HEK293 (cell line): ENCODE measurements at regions not wholly inside any gene's neighbourhood (a gene's known extent, or its start where the extent isn't known, plus 50 kb on each side); places are given as distances from the start of the nearest gene placed in this dataset.

ENCODE experiments used
- CTCF ChIA-PET: fragments of 350-600 bp; formaldehyde crosslinking; extraction: SDS; loops from one replicate; lab custom pipeline; 2021; ENCODE audit warnings: antibody characterized with exemption; lab: Yijun Ruan, JAX
- POLR2A ChIA-PET: fragments of 300-600 bp; formaldehyde crosslinking; extraction: SDS; loops from one replicate; lab custom pipeline; 2020; ENCODE audit warnings: antibody characterized with exemption, inconsistent platforms; lab: Yijun Ruan, JAX
- H3K27ac ChIP-seq: fragments of 200-500 bp; sonication (Bioruptor generic); 2 replicates; pipeline ENCODE4 v1.5.1; 2014; ENCODE audit warnings: low read depth, low read length, control low read depth, inconsistent platforms; ENCODE audit errors: extremely low read depth
- H3K36me3 ChIP-seq, 2 experiments: fragments of 200-500 bp in 1 of 2; sonication (Bioruptor generic) in 1 of 2; 1 replicate in 1 of 2; 2 replicates in 1 of 2; pipeline ENCODE4 v1.5.1; 2014 to 2017; ENCODE audit warnings: inconsistent platforms in 2 of 2, low read length in 2 of 2; ENCODE audit not compliant: control insufficient read depth in 2 of 2, insufficient read depth in 1 of 2
- H3K4me1 ChIP-seq: fragments of 200-500 bp; sonication (Bioruptor generic); 2 replicates; pipeline ENCODE4 v1.5.1; 2014; ENCODE audit warnings: mild to moderate bottlenecking, low read length, inconsistent platforms; ENCODE audit not compliant: control insufficient read depth, insufficient read depth
- H3K4me3 ChIP-seq: 2 replicates; pipeline ENCODE4 v1.5.1; 2011; ENCODE audit warnings: low read depth, mild to moderate bottlenecking, control low read depth, low read length, moderate library complexity
- H3K9me3 ChIP-seq: fragments of 200-500 bp; sonication (Bioruptor generic); 2 replicates; pipeline ENCODE4 v1.5.1; 2014; ENCODE audit warnings: low read depth, low read length, inconsistent platforms; ENCODE audit not compliant: control insufficient read depth, insufficient read depth
- GLI4 ChIP-seq: fragments of 450-650 bp; formaldehyde crosslinking; IDR thresholded peaks from 2 replicates; pipeline ENCODE4 v1.5.1; 2016; ENCODE audit warnings: missing biosample characterization, missing genetic modification characterization
- HOXD13 ChIP-seq: sonication (generic); formaldehyde crosslinking; IDR thresholded peaks from 2 replicates; pipeline ENCODE4 v1.8.0; 2022; ENCODE audit warnings: missing genetic modification reagents, borderline replicate concordance
- KLF7 ChIP-seq: fragments of 450-650 bp; formaldehyde crosslinking; IDR thresholded peaks from 2 replicates; pipeline ENCODE4 v1.5.1; 2016; ENCODE audit warnings: missing biosample characterization, missing genetic modification characterization, borderline replicate concordance
- MEIS1 ChIP-seq: sonication (generic); formaldehyde crosslinking; IDR thresholded peaks from 2 replicates; pipeline ENCODE4 v1.8.1; 2022; ENCODE audit warnings: missing genetic modification reagents, mild to moderate bottlenecking, borderline replicate concordance
- PRDM1 ChIP-seq: fragments of 450-650 bp; formaldehyde crosslinking; IDR thresholded peaks from 2 replicates; pipeline ENCODE4; 2016; ENCODE audit warnings: missing biosample characterization, missing genetic modification characterization
- TSHZ1 ChIP-seq: fragments of 450-650 bp; formaldehyde crosslinking; IDR thresholded peaks from 2 replicates; pipeline ENCODE4 v1.5.1; 2016; ENCODE audit warnings: missing biosample characterization, missing genetic modification characterization, borderline replicate concordance
- YY1 ChIP-seq: fragments of 450-650 bp; formaldehyde crosslinking; IDR thresholded peaks from 2 replicates; pipeline ENCODE4 v1.5.1; 2018; ENCODE audit warnings: missing biosample characterization, missing genetic modification characterization
- ZBTB1 ChIP-seq: fragments of 450-650 bp; formaldehyde crosslinking; IDR thresholded peaks from 2 replicates; pipeline ENCODE4 v1.5.1; 2016; ENCODE audit warnings: missing biosample characterization, missing genetic modification characterization
- ZNF133 ChIP-seq: fragments of 450-650 bp; formaldehyde crosslinking; IDR thresholded peaks from 2 replicates; pipeline ENCODE4 v1.5.1; 2016; ENCODE audit warnings: missing biosample characterization, missing genetic modification characterization
- ZNF18 ChIP-seq: fragments of 450-650 bp; formaldehyde crosslinking; IDR thresholded peaks from 2 replicates; pipeline ENCODE4 v1.5.1; 2016; ENCODE audit warnings: missing biosample characterization, missing genetic modification characterization
- ZNF2 ChIP-seq: fragments of 450-650 bp; formaldehyde crosslinking; IDR thresholded peaks from 2 replicates; pipeline ENCODE4 v1.5.1; 2016; ENCODE audit warnings: missing biosample characterization, missing genetic modification characterization
- ZNF24 ChIP-seq: fragments of 450-650 bp; formaldehyde crosslinking; IDR thresholded peaks from 2 replicates; pipeline ENCODE4 v1.5.1; 2016; ENCODE audit warnings: missing biosample characterization, missing genetic modification characterization
- ZNF266 ChIP-seq: fragments of 450-650 bp; formaldehyde crosslinking; IDR thresholded peaks from 2 replicates; pipeline ENCODE4 v1.5.1; 2016; ENCODE audit warnings: missing biosample characterization, missing genetic modification characterization, low read depth
- ZNF37A ChIP-seq: fragments of 450-650 bp; IDR thresholded peaks from 2 replicates; pipeline ENCODE4 v1.5.1; 2018; ENCODE audit warnings: missing biosample characterization, missing genetic modification characterization
- ZNF433 ChIP-seq: fragments of 450-650 bp; formaldehyde crosslinking; IDR thresholded peaks from 2 replicates; pipeline ENCODE4 v1.5.1; 2016; ENCODE audit warnings: missing biosample characterization, missing genetic modification characterization, low read depth
- ZNF518A ChIP-seq: fragments of 450-650 bp; formaldehyde crosslinking; conservative IDR thresholded peaks from 2 replicates; pipeline ENCODE4 v1.5.1; 2016; ENCODE audit warnings: low read depth, missing biosample characterization, missing genetic modification characterization
- ZNF558 ChIP-seq: fragments of 450-650 bp; formaldehyde crosslinking; IDR thresholded peaks from 2 replicates; pipeline ENCODE4 v1.5.1; 2016; ENCODE audit warnings: missing biosample characterization, missing genetic modification characterization
- ZNF670 ChIP-seq: fragments of 450-650 bp; formaldehyde crosslinking; IDR thresholded peaks from 2 replicates; pipeline ENCODE4 v1.5.1; 2016; ENCODE audit warnings: missing biosample characterization, missing genetic modification characterization, low read depth
- ZNF785 ChIP-seq: fragments of 450-650 bp; formaldehyde crosslinking; IDR thresholded peaks from 2 replicates; pipeline ENCODE4 v1.5.1; 2016; ENCODE audit warnings: missing biosample characterization, missing genetic modification characterization
- ZNF791 ChIP-seq: fragments of 450-650 bp; formaldehyde crosslinking; IDR thresholded peaks from 2 replicates; pipeline ENCODE4 v1.5.1; 2016; ENCODE audit warnings: missing biosample characterization, missing genetic modification characterization
- ZNF792 ChIP-seq: fragments of 450-650 bp; formaldehyde crosslinking; IDR thresholded peaks from 2 replicates; pipeline ENCODE4 v1.5.1; 2016; ENCODE audit warnings: missing biosample characterization, missing genetic modification characterization

GRCh38 chr4:159503236-159504008 lies 400.5 kb downstream of the RAPGEF2 start:
- Histone ChIP-seq H3K4me1 (no peaks in the 10 kb centered on the region), H3K4me3 (no peak overlapping the region)
- CTCF ChIA-PET, result no interaction called here
- TF ChIP-seq ZNF785 (tag by site-specific recombination), result no peak
- no peak for TF ChIP-seq ZNF791 (tag by site-specific recombination)
- no peak for TF ChIP-seq ZNF433
- TF ChIP-seq ZNF670 (tag by site-specific recombination), result no peak
- TF ChIP-seq PRDM1 (tag by site-specific recombination), result no peak
- no peak for TF ChIP-seq ZNF133
- no peak for TF ChIP-seq ZNF24 (tag by site-specific recombination)
- no peak for TF ChIP-seq ZNF266 (tag by site-specific recombination)
- TF ChIP-seq ZNF37A (tag by site-specific recombination), result no peak
- TF ChIP-seq KLF7, result no peak
- TF ChIP-seq, all 188 proteins: peak for 0
- Histone ChIP-seq H3K36me3 (no peaks in the 10 kb centered on the region), H3K9me3 (no peaks in the 10 kb centered on the region), H3K27ac (no peak overlapping the region)
- POLR2A ChIA-PET, result no interaction called here

- H3K9me3 ChIP-seq, result no peaks in the 10 kb centered on the region
- H3K4me1 ChIP-seq, result no peaks in the 10 kb centered on the region
- H3K4me3 ChIP-seq, result no peak overlapping the region
- ChIA-PET POLR2A (no interaction called here), CTCF (no interaction called here)
- no peaks in the 10 kb centered on the region for H3K36me3 ChIP-seq
- TF ChIP-seq ZNF2 (tag by site-specific recombination) (no peak), ZNF433 (no peak), TSHZ1 (tag by site-specific recombination) (no peak), ZBTB1 (tag by site-specific recombination) (no peak), ZNF792 (no peak), MEIS1 (CRISPR knock-in tag) (no peak)
- no peak overlapping the region for H3K27ac ChIP-seq
Observed at GRCh38 chr4:159504684-159505083, 401.8 kb downstream of the RAPGEF2 start.

- no peaks in the 10 kb centered on the region for H3K4me1 ChIP-seq
- CTCF ChIA-PET, result interaction anchor here (1.1 kb wide), 1 partner anchor 19 kb away, joined by 3 read pairs; no protein-coding TSS in a partner anchor
- no peak overlapping the region for H3K27ac ChIP-seq
- H3K4me3 ChIP-seq, result no peak overlapping the region
- H3K9me3 ChIP-seq, result no peaks in the 10 kb centered on the region
- no peaks in the 10 kb centered on the region for H3K36me3 ChIP-seq
- POLR2A ChIA-PET, result no interaction called here
- TF ChIP-seq ZNF518A (no peak), ZNF18 (tag by site-specific recombination) (no peak), ZNF558 (no peak), GLI4 (tag by site-specific recombination) (no peak), YY1 (tag by site-specific recombination) (no peak), HOXD13 (no peak)
Observed at GRCh38 chr4:159505266-159505975, 402.5 kb downstream of the RAPGEF2 start.
